ENCODE measurements at regions not wholly inside any gene's neighbourhood (a gene's known extent, or its start where the extent isn't known, plus 50 kb on each side); places are given as distances from the start of the nearest gene placed in this dataset.

GRCh38 chr5:87826507-87826906, 413.8 kb upstream of the CCNH start:
- TF ChIP-seq CTCF (conservative IDR thresholded peaks at IDR 0.05; ENCODE audit: low read length) (no peak), EZH2phosphoT487 (IDR thresholded peaks at IDR 0.05; ENCODE audit: borderline replicate concordance, low read depth, low read length) (no peak)

Measured in OCI-LY7 (cell line).